NCI-H2029 treated with DMSO at 0.1 percent for 48 hours (cell line): ENCODE measurements at regions not wholly inside any gene's neighbourhood (a gene's known extent, or its start where the extent isn't known, plus 50 kb on each side); places are given as distances from the start of the nearest gene placed in this dataset.

Source experiments
- DNase-seq: peaks from one replicate; lab custom pipeline; 2025; lab: John Stamatoyannopoulos, UW

GRCh38 chr6:54059683-54060082, 51.6 kb upstream of the MLIP start:
- no peak for DNase-seq

GRCh38 chr6:54060286-54060685, 51.0 kb upstream of the MLIP start:
- DNase-seq: no peak
